Skeletal muscle cell (primary cell): ENCODE measurements at regions not wholly inside any gene's neighbourhood (a gene's known extent, or its start where the extent isn't known, plus 50 kb on each side); places are given as distances from the start of the nearest gene placed in this dataset.

Experiments used
- DNase-seq: peaks from one replicate; pipeline ENCODE4 v3.0.0-alpha.2; 2010; ENCODE audit warnings: low read depth
- H3K4me3 ChIP-seq: 2 replicates; pipeline ENCODE4 v1.5.1; 2011; ENCODE audit warnings: low read depth, mild to moderate bottlenecking, control low read depth, low read length, moderate library complexity

DNA sequence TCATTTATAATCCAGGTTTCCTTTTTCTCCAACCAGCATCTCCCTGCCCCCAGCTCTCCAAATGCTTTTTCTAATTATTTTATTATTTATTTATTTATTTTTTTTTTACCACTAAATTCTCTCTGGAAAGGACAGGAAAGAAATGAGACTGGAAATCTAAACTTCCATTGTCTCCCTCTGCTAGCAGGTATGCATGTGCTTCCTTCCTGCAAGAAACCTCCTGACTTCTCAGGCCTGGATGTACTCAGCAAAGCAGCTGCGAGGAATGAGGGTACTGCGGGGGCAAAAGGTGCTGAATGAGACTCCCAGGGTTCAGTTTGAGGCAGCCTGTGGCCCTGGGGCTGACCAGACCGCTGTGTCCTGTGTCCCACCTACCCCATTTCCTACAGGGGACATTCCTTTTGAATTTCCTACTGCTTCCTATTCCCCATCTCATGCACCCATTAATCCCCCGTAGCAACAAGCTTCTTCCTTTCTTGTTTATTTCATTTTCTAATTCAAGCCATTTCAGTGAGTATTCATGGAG lies 324.6 kb upstream of the IGFBP3 start:
- H3K4me3 ChIP-seq, result no peak overlapping the region
- DNase-seq, result no peak

DNA sequence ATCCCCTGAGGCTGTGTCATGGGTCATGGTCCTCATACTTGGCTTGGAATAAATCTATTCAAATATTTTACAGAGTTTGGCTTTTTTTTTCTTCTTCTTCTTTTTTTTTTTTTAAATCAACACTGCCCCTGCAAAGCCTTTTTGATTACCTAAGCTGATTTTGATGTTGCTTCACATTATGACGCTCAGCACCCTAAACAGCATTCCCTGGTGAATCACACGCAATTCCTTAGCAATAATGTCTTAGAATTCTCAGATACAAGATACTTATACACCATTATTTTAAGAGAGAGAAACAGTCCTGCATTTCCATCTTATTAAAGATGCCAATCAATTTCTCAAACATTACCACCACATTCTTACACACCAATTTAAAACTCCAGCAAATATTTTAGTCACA lies 323.7 kb upstream of the IGFBP3 start:
- DNase-seq, result no peak
- H3K4me3 ChIP-seq, result no peak overlapping the region

GRCh38 chr7:46243406-46243805 lies 322.3 kb upstream of the IGFBP3 start:
- no peak overlapping the region for H3K4me3 ChIP-seq
- DNase-seq, result no peak

DNA sequence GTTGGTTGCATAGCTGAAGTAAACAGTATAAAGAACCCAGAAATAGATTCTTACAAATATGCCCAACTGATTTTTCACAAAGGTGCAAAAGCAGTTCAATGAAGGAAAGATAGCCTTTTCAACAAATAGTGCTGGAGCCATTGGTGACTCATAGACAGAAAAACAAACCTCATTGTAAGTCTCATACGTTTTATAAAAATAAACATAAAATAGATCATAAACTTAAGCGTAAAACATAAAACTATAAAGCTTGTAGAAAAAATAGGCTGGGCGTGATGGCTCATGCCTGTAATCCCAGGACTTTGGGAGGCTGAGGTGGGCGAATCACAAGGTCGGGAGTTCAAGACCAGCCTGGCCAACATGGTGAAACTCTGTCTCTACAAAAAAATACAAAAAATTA lies 318.8 kb upstream of the IGFBP3 start:
- H3K4me3 ChIP-seq, result no peak overlapping the region
- no peak for DNase-seq

GRCh38 chr7:46237466-46237865 lies 316.4 kb upstream of the IGFBP3 start:
- no peak overlapping the region for H3K4me3 ChIP-seq

DNA sequence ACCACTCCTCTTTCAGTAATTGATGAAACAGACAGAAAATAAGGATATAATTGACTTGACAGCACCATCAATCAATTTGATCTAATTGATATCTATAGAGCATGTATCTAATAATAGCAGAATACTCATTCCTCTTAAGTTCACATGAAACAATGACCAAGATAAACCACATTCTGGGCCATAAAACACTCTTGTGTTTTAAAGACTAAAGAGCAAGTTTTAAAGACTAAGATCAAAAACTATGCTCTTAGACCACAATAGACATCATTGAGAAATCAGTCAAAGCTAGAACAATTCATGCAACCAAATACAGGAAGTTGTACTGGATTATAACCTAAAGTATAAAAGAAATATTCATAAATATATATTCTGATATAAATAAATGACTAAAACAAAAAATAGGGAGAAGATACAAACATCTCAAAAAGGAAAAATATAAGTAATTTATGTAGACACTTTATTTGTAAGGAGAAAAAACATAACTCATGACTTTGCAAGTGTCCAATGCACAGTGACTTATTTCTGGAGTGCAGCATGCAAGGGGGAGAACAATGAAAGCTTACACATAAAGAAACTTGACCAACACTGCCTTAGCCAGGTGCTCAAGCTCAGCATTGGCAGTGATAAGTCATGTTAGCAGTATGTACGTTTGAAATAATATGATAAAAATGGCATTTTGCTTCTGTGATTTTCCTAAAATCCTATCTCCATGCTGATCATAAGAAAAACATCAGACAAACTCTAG lies 312.7 kb upstream of the IGFBP3 start:
- DNase-seq, result no peak
- H3K4me3 ChIP-seq, result no peak overlapping the region

More at GRCh38 chr7:46237466-46237865, 316.4 kb upstream of the IGFBP3 start:
- DNase-seq, result no peak

DNA sequence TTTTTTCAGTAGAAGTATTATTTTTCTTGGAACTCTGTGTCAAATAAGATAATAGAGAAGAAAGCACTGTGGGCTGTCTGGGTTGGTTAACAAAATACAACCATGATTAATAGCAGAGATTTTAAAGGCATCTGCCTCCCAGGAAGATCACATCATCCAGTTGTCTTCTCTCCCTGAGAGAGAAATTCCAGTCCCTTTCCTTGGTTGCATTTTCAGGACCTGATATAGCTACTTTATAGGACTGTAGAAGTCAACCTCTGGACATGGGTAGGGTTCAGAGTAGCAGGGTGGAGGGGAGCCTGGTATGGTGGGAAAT lies 309.9 kb upstream of the IGFBP3 start:
- H3K4me3 ChIP-seq, result no peak overlapping the region
- peak; percentile 41 for DNase-seq

- H3K4me3 ChIP-seq, result no peak overlapping the region
- DNase-seq, result no peak
Observed at GRCh38 chr7:46230298-46230989, 309.4 kb upstream of the IGFBP3 start.

- DNase-seq, result peak; percentile 88
- no peak overlapping the region for H3K4me3 ChIP-seq
Observed at GRCh38 chr7:46229409-46229808, 308.3 kb upstream of the IGFBP3 start.

DNA sequence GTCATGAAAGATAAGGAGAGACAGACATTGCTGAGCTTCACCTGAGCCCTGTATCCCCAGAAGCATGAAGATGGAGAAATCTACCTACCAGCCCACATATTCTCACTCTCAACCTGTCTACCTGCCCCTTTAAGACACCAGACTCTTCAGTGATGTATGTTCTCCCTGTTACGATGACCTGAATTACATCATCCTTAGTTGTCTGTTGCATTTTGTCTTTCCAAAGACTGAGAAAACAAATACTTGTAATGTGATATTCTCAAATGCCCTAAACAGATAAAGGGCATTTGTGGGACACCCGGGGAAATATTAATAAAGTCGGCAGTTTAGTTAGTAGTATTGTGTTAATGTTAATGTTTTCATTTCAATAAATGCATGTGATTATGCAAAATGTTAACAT lies 305.8 kb upstream of the IGFBP3 start:
- no peak overlapping the region for H3K4me3 ChIP-seq
- peak; percentile 28 for DNase-seq

DNA sequence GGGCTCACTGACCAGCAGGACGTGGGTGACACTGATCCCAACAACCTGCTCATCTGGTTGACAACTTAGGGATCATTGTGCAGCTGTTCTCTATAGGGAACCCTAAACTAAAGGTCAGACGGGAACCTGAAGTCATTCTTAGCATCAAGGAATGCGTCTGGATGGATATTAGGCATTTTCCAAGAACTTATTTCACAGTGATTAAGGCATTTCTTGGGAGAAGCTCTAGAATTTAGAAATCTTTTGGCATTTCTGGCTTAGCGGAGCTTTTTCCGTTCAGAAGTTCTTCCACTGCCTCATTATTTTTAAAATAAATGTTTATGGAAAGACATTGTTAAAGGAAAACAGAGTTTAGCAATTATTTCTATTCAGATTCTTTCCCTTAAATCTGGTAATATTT lies 303.3 kb upstream of the IGFBP3 start:
- no peak overlapping the region for H3K4me3 ChIP-seq
- DNase-seq, result no peak

DNA sequence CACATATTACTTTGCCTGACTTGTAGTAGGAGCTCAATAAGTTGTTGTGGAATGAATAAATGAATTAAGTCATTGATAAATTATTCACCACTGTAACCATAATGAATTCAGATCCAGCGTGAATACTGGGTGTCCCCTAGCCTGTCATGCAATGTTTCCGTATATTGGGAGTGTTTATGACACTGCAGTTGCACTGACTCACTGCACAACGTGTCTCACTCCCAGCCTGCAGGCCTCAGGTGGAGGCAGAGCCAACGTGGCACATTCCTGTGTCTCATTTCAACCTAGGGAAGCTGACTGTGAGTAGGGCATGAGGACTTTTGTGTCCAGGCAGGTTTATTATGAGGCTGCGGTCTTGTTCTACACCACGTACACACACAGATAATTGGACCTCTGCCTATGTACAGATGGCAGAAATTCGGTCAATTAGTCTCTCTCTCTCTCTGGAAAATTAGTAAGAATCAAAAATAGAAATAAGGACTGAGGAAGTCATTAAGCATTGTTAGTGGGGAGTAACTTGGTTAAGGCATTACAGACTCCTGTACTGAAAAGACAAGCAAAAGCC lies 299.1 kb upstream of the IGFBP3 start:
- no peak for DNase-seq
- H3K4me3 ChIP-seq, result no peak overlapping the region

DNA sequence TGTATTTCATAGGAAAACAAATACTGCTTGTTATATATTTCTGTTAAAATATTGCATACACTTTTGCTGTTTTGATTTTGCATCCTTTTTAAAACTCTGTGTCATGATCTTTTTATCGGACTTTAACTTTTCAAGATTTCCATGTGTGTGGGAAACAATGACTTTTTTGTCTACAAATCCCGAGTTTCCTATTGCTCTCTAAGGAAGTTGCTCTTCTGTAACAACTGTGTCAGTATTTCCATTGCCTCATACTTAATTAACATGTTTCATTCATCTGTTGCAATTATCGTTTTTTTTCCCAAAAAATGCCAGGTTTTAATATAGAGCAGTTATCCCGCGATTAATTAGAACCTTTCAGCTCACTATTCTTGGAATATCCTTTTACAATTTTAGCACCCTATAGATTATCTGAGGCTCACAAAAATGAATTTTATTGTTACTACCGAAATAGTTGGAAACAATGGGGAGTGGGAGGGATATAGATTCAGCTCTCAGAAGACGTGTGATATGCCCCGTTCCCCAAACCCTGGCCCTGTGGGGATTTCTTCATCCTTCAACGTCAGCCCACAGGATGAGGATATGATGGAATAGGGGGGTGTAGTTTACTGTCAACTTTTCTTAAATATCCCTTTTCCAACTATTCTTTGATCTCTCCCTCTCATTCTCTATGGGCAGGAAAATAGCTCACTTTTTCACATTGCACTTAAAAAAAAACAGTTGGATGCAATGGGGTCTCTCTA lies 297.6 kb upstream of the IGFBP3 start:
- no peak for DNase-seq
- H3K4me3 ChIP-seq, result no peak overlapping the region

DNA sequence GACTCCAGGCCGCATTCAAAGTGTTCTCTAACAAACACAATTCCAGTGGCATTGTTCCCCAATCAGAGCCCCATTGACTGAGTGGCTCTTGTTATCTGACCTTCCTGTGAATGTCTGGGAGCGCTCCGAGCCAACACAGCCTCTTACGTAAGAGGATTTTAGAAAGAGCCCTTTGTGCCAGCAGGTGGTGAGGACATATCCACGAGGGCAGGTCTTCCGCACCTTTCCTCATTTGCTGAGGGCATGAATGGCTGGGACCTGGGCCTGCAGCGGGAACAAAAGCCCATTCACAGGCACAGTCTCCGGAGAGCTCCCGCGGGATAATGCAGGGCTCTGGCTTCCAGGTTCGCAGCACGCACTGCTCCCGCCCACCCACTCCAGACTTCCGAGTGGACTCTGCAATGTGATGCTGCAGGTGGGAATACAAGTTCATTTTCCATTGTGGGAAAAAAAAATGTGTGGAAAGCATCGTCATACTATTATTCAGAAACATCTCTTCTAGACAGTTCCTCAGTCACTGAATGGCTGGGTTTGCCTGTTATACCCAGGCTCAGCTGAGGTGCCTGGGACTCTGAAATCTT lies 295.0 kb upstream of the IGFBP3 start:
- H3K4me3 ChIP-seq, result no peak overlapping the region
- DNase-seq, result no peak

- no peak for DNase-seq
- H3K4me3 ChIP-seq, result no peak overlapping the region
Observed at GRCh38 chr7:46214526-46214925, 293.5 kb upstream of the IGFBP3 start.

GRCh38 chr7:46213154-46213537 lies 292.1 kb upstream of the IGFBP3 start:
- H3K4me3 ChIP-seq, result no peak overlapping the region
- DNase-seq, result no peak

DNA sequence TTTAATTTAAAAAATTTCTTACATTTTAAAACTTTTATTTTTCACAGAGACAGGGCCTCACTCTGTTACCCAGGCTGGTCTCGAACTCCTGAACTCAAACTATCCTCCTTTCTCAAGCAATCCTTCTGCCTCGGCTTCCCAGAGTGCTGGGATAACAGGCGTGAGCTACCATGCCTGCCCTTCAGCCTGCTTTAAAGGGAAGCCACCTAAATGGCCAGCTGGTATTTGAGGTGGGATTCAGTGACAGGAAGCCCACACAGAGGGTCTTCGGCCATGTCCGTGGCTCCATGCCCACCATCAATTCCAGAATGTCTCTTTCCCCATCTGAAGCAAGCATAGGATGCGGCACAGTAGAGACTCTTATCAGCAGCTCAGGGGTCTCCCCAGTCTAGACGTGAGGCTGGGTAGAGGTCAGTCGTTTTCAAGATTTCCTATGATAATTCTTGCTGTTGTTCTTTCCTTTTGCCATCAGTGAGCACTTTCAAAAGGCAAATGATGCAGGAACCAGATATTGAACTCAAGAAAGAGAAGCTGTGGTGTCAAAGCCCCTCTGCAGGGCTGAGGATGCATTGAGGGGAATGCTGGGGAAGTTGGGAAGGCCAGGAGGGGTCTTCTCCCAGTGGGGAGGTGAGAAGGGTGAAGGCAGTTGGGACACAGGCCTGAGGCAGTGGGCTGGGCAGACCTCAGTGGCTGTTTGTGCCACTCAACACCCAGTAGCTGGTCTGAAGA lies 291.5 kb upstream of the IGFBP3 start:
- no peak for DNase-seq
- no peak overlapping the region for H3K4me3 ChIP-seq

DNA sequence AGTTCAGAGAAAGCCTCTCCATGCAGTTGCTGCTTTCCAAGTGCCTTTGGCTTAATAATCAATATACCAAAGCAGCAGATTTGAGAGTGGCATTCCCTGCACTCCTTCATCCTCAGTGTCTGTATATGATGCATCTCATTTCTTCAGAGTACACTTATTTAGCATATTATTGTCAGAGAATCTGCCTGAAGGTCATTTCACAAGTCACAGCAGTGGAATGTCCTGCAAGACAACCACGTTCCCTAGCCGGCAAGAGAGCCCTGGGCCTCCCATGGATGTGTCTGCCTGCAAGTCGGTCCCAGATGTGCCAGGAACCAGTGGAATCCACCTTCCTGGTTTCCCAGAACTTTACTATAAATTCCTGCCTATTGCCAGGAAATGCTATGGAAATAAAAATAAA lies 289.4 kb upstream of the IGFBP3 start:
- H3K4me3 ChIP-seq, result no peak overlapping the region
- DNase-seq, result no peak
